HCT116 (cell line): ENCODE measurements at regions not wholly inside any gene's neighbourhood (a gene's known extent, or its start where the extent isn't known, plus 50 kb on each side); places are given as distances from the start of the nearest gene placed in this dataset.

ENCODE experiments used
- CEBPB ChIP-seq: IDR thresholded peaks from 2 replicates; pipeline ENCODE4 v1.6.1; 2012; ENCODE audit warnings: low read depth
- CTCF ChIP-seq, 3 experiments: fragments of 200-600 bp in 1 of 3; sonication (generic) in 1 of 3; IDR thresholded peaks in 2 of 3; conservative IDR thresholded peaks in 1 of 3; 2 replicates each; pipeline ENCODE4 v1.5.1; 2012 to 2017; ENCODE audit warnings: low read depth in 2 of 3, low read length in 2 of 3, antibody characterized with exemption in 1 of 3, borderline replicate concordance in 1 of 3, control low read depth in 1 of 3, mild to moderate bottlenecking in 1 of 3, mixed read lengths in 1 of 3, mixed run types in 1 of 3, moderate library complexity in 1 of 3; ENCODE audit not compliant: insufficient read depth in 1 of 3
- EZH2 ChIP-seq: fragments of 200-600 bp; sonication (generic); IDR thresholded peaks from 2 replicates; pipeline ENCODE4 v1.6.1; 2017; ENCODE audit warnings: antibody characterized with exemption, mixed run types
- EZH2phosphoT487 ChIP-seq: fragments of 200-600 bp; IDR thresholded peaks from 2 replicates; pipeline ENCODE4 v1.6.1; 2018; ENCODE audit warnings: antibody characterized with exemption, borderline replicate concordance
- POLR2AphosphoS5 ChIP-seq: IDR thresholded peaks from 2 replicates; pipeline ENCODE4 v1.6.1; 2011; ENCODE audit warnings: mild to moderate bottlenecking, low read depth, low read length, moderate library complexity
- YY1 ChIP-seq: IDR thresholded peaks from 2 replicates; pipeline ENCODE4 v1.6.1; 2011; ENCODE audit warnings: low read length, low read depth, moderate library complexity, mild to moderate bottlenecking; ENCODE audit not compliant: insufficient replicate concordance; ENCODE audit errors: extremely low read depth
- TF ChIP-seq, protein P1 (sequence below): IDR thresholded peaks from 2 replicates; pipeline ENCODE4 v1.6.1; 2012

- no peak for TF ChIP-seq EZH2
- no peak for TF ChIP-seq EZH2phosphoT487
- TF ChIP-seq CTCF (IDR thresholded peaks at IDR 0.05 in 2 of 3, conservative IDR thresholded peaks at IDR 0.05 in 1 of 3; ENCODE audit: borderline replicate concordance in 1 of 3, insufficient read depth in 1 of 3, low read depth in 2 of 3, low read length in 2 of 3) = no peak
- TF ChIP-seq YY1 = no peak
- TF ChIP-seq CEBPB = no peak
- no peak for TF ChIP-seq POLR2AphosphoS5
- TF ChIP-seq, protein P1, sequence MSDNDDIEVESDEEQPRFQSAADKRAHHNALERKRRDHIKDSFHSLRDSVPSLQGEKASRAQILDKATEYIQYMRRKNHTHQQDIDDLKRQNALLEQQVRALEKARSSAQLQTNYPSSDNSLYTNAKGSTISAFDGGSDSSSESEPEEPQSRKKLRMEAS = no peak
Measured at GRCh38 chr2:215767625-215768024, 245.7 kb downstream of the MREG start.
